HPDE6-E6E7 (cell line): ENCODE measurements at regions not wholly inside any gene's neighbourhood (a gene's known extent, or its start where the extent isn't known, plus 50 kb on each side); places are given as distances from the start of the nearest gene placed in this dataset.
"Not testable (repeated sequence)": the region's sequence is repeated elsewhere in the genome, so short reads cannot be mapped to it uniquely, and the experiment has no call there.

Experiments
- DNase-seq: peaks from one replicate; pipeline ENCODE4 v3.0.0; 2011; ENCODE audit warnings: missing footprints; ENCODE audit errors: extremely low spot score

DNA sequence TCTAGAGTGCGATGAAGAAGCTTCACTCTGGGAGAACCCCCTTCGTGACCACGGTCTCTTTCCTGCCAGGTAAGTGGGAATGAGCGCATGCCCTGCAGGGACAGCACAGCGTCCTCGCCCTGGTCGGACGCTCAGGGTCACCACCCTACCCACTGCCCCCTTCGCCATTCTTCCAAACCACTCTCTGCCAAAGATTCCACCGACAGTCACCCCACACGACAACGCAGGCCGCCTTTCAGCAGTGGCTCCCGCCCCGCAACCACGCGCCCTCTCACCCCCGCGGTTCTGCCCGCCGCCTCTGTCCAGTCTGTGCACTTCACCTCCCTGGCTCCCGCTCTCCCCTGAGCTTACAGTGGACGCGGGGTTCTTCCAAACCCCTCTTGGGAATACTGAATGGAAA, 82.3 kb upstream of the FCGR1A start:
- DNase-seq = not testable (repeated sequence)

- not testable (repeated sequence) for DNase-seq
Observed at GRCh38 chr1:149700677-149701567, 81.6 kb upstream of the FCGR1A start.

DNA sequence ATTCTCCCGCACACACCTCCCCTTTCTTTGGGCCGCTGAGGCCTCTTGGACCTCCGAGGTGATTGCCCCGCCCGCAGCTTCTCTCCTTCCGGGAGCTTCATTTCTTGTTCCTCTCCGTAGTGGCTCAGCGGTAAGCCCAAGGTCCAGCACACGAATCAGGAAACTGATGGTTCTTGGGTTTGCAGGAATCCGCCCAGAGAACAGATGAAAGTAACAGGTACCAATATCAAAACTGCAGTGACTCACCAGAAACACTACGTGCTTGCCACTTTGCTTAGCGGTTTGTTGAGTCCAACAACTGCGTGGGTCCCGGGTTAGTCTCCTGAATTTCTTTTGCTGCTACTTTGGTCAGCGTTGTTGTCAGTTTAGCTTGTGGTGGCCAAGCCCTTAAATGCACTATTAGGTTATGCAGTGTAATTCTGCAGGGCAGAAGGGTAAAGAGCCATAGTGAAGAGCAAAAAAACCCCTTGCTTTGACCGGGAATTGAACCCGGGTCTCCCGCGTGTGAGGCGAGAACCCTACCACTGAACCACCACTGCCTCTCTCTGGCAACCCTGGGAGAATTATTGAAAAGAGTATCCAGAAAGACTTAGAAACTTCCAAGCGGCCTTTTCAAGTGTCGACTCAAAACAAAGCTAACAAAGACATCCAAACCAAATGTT, 74.2 kb upstream of the FCGR1A start:
- DNase-seq = not testable (repeated sequence)

GRCh38 chr1:149711651-149712050, 70.8 kb upstream of the FCGR1A start:
- not testable (repeated sequence) for DNase-seq

GRCh38 chr1:149712154-149712927, 70.2 kb upstream of the FCGR1A start:
- DNase-seq = not testable (repeated sequence)

DNA sequence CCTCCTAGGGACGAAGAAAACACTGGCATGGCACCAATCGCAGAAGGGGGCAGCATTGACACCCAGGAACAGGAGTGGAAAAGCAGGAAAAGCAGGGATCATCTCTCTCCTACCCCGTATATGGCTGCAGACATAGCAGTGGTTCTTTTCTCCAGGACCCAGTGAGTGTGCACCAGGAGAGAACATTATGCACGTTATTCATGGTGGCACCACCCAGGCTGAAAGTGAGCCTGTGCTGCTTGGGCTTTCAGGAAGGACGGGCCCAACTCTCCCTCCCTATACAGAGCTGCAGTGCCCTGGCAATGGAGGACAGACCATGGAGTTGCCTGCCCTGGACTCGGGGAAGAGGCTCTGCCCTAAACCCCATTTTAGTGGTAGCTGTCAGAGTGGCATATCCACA, 69.0 kb upstream of the FCGR1A start:
- not testable (repeated sequence) for DNase-seq

DNA sequence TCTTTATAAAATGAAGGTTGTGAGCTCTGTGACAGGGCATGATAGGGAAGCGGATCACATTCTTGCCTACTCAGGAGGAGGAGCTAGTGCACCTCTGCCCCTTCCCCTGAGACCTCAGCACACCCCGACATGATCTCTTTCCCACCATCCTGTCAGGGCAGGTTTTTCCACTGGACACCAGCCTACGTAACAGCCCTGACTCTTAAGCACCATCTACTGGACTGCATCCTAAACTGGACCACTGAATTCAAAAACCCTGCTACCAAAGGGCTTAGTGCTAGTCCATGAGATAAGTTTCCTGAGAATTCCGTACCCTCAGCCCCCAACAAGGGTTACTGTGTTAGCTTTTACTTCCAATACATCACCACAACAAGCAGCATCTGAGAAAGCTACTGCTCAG, 68.5 kb upstream of the FCGR1A start:
- DNase-seq = not testable (repeated sequence)

- DNase-seq = not testable (repeated sequence)
Observed at GRCh38 chr1:149724618-149725302, 57.7 kb upstream of the FCGR1A start.

- DNase-seq = not testable (repeated sequence)
Observed at GRCh38 chr1:149726688-149727087, 55.8 kb upstream of the FCGR1A start.

GRCh38 chr1:149728598-149728997, 53.9 kb upstream of the FCGR1A start:
- not testable (repeated sequence) for DNase-seq
